22Rv1 (cell line): ENCODE measurements at regions not wholly inside any gene's neighbourhood (a gene's known extent, or its start where the extent isn't known, plus 50 kb on each side); places are given as distances from the start of the nearest gene placed in this dataset.
A peak's percentile ranks its signal among the peaks of the same experiment; 100 is the strongest.

Source experiments
- H3K27ac ChIP-seq: fragments of 450-650 bp; 2 replicates; pipeline ENCODE4 v1.5.1; 2017
- ZFX ChIP-seq: fragments of 450-650 bp; IDR thresholded peaks from 2 replicates; pipeline ENCODE4 v1.6.1; 2017; ENCODE audit warnings: antibody characterized with exemption, borderline replicate concordance
- TF ChIP-seq, protein P1 (sequence below): fragments of 450-650 bp; IDR thresholded peaks from 2 replicates; pipeline ENCODE4 v1.5.1; 2017; ENCODE audit warnings: mild to moderate bottlenecking

DNA sequence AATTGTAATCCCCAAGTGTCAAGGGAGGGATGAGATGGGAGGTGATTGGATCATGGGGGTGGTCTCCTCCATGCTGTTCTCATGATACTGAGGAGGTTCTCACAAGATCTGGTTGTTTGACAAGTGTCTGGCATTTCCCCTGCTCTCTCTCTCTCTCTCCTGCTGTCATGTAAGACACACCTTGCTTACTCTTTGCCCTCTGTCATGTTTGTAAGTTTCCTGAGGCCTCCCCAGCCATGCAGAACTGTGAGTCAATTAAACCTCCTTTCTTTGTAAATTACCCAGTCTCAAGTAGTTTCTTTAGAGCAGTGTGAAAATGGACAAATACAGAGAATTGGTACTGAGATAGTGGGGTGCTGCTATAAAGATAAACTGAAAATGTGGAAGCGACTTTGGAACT, 207.9 kb downstream of the HINT1 start:
- TF ChIP-seq, protein P1, sequence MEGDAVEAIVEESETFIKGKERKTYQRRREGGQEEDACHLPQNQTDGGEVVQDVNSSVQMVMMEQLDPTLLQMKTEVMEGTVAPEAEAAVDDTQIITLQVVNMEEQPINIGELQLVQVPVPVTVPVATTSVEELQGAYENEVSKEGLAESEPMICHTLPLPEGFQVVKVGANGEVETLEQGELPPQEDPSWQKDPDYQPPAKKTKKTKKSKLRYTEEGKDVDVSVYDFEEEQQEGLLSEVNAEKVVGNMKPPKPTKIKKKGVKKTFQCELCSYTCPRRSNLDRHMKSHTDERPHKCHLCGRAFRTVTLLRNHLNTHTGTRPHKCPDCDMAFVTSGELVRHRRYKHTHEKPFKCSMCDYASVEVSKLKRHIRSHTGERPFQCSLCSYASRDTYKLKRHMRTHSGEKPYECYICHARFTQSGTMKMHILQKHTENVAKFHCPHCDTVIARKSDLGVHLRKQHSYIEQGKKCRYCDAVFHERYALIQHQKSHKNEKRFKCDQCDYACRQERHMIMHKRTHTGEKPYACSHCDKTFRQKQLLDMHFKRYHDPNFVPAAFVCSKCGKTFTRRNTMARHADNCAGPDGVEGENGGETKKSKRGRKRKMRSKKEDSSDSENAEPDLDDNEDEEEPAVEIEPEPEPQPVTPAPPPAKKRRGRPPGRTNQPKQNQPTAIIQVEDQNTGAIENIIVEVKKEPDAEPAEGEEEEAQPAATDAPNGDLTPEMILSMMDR: no peak
- TF ChIP-seq ZFX: no peak

DNA sequence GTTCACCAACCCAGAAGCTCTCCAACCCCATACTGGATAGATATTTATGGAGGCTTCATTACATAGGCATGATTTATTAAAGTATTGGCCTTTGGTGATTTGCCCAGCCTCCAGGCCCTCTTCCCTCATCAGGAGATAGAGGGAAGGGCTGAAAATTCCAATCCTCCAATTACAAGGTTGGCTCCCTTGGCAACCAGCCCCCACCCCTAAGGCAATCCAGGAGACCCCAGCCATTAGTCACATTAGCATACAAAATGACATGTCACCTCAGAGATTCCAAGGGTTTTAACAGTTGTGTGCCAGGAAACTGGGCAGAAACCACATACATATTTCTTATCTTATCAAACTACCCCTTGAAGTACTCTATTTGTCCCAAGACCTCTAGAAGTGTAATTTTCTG, 210.0 kb downstream of the HINT1 start:
- H3K27ac ChIP-seq: no peak overlapping the region
- TF ChIP-seq, protein P1: no peak

More for the DNA sequence above, 207.9 kb downstream of the HINT1 start:
- H3K27ac ChIP-seq: no peak overlapping the region

DNA sequence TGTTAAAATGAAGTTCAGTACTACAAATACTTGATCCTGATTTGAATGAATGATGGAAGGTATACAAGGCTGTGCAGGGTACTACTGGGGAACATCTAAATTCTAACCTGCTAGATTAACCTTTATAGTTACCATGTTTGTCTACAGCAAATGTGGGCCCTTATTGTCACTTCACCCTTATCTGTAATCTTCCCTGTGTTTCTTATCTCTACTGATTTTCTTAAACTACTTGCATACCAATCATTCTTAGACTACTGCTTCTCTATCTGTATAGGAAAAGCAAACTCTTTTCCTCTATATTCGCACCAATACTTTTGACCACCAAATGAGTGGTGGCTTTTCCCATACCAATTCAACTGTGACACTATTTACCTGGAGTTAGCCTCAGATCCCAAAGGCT, 210.7 kb downstream of the HINT1 start:
- no peak overlapping the region for H3K27ac ChIP-seq
- TF ChIP-seq ZFX: no peak
- TF ChIP-seq, protein P1: no peak

DNA sequence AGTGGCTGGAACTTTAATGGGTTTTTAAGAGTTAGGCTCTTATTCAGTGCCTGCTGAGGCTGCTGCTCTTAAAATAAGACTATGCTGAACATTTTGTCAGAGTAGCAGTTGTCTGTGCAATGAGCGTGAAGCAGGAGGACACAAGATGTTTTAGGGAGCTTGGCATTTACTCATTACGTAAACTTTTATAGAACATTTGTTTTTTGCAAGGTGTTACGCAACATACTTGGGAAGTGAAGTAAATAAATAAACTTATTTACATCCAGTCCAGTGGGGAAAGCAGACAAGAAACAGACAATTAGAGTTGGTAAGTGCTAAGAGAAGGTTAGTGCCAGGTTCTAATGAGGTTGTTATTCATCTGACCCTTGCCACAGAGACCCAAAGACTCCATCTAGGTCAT, 226.0 kb downstream of the HINT1 start:
- no peak overlapping the region for H3K27ac ChIP-seq
- TF ChIP-seq, protein P1: no peak
- no peak for TF ChIP-seq ZFX

DNA sequence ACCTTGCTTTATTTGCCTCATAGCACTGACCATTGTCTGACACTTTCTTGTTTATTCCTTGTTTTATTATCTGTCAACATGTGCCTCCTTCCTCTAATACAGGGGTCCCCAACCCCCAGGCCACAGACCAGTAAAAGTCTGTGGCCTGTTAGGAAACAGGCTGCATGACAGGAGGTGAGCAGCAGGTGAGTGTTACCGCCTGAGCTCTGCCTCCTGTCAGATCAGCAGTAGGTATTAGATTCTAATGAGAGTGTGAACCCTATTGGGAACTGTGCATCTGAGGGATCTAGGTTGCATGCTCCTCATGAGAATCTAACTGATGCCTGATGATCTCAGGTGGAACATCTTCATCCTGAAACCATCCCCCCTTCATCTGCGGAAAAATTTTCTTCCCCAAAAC, 228.0 kb downstream of the HINT1 start:
- no peak for TF ChIP-seq ZFX
- TF ChIP-seq, protein P1: no peak
- H3K27ac ChIP-seq: no peak overlapping the region

DNA sequence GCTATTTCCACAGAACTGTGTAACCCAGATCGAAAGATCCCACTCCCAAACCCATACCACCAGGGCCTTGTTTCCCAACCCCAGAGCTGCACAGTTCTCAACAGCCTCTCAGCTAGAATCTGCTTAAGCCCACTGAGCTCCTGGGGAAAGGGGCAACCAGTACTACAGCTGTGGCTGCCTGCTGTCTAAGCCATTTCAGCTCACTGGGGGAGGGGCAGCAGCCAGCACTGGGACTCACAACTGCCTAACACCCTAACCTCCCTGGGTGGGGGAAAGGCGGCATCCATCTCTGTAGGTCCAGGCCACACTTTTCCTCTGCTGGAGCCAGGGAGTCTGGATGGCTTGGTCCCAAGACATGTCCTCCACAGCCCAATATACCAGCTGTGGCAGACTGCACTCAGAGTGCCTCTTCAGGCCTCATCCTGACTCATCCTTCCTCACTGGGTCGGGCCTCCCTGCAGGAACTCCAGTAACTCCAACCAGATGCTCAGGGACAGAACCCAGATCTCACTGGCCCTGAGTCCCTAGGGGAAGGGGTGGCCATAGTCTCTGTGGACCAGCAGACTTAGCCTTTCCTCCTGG, 241.4 kb downstream of the HINT1 start:
- H3K27ac ChIP-seq: no peak overlapping the region
- TF ChIP-seq, protein P1: no peak
- no peak for TF ChIP-seq ZFX

DNA sequence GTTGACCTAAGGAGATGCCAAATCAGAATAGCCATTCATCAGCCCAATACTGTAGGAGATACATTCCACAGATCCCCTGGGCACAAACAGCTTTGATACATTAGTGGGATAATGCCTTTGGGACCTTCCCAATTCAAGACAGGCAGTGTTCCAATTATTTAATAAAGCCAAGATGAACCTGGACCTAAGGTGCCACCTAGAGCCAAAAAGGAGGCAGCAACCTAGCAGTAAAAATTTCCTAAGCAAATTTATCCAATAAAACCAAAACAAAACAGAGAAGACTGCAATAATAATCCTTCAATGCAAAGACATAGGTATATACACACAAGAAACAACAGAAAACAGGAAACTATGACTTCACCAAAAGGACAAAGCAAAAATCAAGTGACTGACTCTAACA, 253.0 kb downstream of the HINT1 start:
- no peak for TF ChIP-seq ZFX
- TF ChIP-seq, protein P1: peak; percentile 39
- H3K27ac ChIP-seq: no peak overlapping the region
